Globus pallidus (tissue), 1 donor: ENCODE measurements at regions not wholly inside any gene's neighbourhood (a gene's known extent, or its start where the extent isn't known, plus 50 kb on each side); places are given as distances from the start of the nearest gene placed in this dataset.
"Not testable (repeated sequence)": the region's sequence is repeated elsewhere in the genome, so short reads cannot be mapped to it uniquely, and the experiment has no call there.

Experiments
- DNase-seq: peaks from one replicate; pipeline ENCODE4 v3.0.0-alpha.2; 2015; ENCODE audit warnings: low spot score

DNA sequence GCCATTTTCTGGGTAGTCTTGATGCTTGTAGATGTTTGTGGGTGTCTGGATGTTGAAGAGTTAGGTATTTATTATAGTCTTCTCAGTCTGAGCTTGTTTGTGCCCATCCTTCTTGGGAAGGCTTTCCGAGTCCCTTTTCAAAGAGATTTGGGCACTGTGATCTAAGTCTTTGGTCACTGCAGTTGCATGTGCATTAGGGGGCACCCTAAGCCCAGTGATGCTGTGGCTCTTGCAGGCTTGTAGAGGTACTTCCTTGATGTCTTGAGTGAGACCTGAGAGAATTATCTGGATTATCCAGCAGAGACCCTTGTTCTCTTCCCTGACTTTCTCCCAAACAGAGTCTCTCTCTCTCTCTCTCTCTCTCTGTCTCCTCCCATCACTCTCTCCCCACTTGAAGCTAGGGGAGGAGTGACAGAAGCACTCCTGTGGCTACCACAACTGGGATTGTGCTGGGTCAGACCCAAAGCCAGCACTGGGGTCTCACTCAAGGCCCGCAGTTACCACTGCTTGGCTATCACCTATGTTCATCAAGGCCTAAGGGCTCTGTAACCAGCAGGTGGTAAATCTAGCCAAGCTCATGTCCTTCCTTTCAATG lies 68.5 kb downstream of the TMCO5A start:
- peak; percentile 77 for DNase-seq

- DNase-seq = no peak
Measured at GRCh38 chr15:38004218-38004861, 69.9 kb downstream of the TMCO5A start.

- DNase-seq = peak; percentile 29
Measured at GRCh38 chr15:38005953-38006808, 71.7 kb downstream of the TMCO5A start.

GRCh38 chr15:38010395-38010794 lies 76.0 kb downstream of the TMCO5A start:
- no peak for DNase-seq

DNA sequence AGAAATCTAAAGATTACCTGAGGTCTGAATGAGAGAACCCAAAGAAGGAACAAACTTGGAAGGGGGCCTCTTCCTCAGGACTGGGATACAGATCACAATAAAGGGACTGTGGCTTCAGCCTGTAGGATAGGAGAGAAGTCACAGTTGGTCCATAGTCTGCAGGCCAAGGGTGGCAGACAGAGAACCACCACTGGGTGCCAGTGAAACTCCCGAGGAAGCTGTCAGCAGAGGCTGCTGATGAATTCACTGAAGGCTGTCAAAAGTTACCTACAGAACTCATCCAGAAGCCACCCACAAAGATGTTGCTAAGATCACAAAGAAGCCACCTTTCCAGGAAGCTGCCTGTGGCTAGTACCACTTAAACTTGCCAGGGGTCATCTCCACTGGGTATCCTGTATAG lies 78.5 kb downstream of the TMCO5A start:
- peak; percentile 29 for DNase-seq

- no peak for DNase-seq
Measured at GRCh38 chr15:38017721-38018120, 83.3 kb downstream of the TMCO5A start.

GRCh38 chr15:38019066-38019465 lies 84.6 kb downstream of the TMCO5A start:
- no peak for DNase-seq

GRCh38 chr15:38021259-38021658 lies 86.8 kb downstream of the TMCO5A start:
- no peak for DNase-seq

GRCh38 chr15:38024293-38025091 lies 90.1 kb downstream of the TMCO5A start:
- DNase-seq = no peak

- DNase-seq = not testable (repeated sequence)
Measured at GRCh38 chr15:38025656-38026055, 91.2 kb downstream of the TMCO5A start.

DNA sequence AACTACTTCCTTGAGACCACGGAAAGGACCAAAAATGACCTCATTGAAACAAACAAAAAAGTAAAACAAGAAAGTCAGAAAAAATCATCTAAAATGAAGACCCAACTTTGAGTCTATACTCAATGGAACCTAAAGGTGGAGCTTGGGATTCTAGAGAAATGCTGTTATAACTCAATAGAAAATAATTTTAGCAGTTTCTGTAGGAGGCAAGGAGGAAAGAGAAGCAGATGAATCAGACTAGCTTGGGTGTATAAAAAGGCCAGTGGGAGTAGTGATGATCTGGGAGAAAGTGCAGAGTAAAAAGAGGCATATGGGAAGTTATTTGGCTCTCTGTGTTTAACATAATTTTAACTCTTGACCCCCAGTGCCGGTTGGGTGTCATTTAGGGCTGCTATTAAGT lies 94.4 kb downstream of the TMCO5A start:
- no peak for DNase-seq

DNA sequence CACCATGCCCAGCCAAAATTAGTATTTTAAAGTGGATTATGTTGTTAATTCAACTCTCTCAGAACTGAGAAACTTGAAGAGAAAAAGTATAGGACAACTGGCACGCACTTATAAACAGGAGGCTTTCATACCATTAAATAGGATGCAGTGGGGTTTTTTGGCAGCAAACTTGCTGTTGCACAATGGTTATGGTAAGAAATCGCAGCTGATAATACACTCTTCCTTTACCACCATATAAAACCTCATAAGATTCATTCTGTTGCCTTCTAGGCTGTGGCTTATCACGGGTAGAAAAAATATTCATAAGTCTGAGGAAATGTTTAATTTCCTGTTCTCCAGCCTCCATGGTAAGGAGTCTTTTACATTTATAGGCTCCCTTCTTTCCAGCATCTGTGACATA lies 95.3 kb downstream of the TMCO5A start:
- DNase-seq = no peak

DNA sequence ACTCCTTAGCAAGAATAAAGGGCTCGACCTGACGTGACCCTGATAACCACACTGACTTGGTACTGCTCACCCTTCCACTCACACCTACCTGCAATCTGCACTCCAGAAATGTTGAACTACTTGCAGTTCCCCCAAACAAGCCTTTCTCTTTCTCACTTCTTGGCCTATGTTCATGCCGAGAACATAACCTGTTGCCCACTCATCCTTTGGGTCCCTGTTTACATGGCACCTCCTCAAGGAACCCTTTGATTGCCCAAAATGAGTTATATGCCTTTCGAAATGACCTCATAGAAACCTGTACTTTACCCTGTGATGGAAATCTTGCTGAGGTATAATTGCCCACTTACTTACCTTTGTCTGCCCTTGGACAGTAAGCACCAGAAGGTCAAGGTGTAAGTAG lies 96.2 kb downstream of the TMCO5A start:
- DNase-seq = no peak

DNA sequence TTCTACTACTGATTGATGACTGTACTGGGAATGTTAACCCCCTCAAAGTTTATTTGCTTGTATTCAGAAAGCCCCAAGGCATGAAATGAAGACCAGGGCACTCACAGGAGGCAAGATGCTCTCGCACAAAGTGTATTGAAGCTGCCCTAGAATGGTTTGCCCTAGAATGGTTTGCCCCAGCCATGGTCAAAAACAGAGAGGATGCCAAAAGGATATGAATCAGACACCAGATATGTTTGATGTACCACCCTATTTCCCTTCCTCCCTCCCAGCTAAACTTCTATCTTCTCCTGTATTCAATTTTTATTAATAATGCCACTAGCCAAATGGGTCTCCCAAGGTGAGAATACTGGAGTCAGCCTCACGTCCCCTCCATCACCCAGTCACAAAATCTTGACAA lies 101.3 kb downstream of the TMCO5A start:
- DNase-seq = no peak

DNA sequence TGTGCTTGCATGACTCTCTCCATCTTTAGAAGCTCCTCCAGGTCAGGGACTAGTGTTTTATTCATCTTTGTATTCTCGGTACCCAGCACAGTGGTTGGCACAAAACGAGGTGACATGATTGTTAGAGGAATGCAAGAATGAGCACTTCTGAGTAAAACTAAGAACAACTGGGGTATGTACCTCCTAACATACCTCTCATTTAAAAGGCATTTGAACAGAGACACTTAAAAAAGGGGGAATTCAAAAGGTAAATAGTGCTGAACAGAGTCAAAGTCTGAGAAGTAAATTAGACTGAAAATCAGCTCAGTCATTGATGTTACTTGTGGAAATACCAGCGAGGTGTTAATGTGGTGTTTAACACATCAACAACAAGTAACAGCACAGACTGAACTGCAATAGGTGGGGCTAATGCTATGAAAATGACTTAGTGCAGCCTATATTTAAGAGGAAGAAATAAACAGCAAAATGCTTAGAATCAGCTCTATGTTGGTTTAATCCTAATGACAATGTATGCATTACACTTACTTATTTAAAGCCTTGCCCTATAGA lies 102.4 kb downstream of the TMCO5A start:
- DNase-seq = no peak

GRCh38 chr15:38038659-38039442 lies 104.4 kb downstream of the TMCO5A start:
- no peak for DNase-seq

DNA sequence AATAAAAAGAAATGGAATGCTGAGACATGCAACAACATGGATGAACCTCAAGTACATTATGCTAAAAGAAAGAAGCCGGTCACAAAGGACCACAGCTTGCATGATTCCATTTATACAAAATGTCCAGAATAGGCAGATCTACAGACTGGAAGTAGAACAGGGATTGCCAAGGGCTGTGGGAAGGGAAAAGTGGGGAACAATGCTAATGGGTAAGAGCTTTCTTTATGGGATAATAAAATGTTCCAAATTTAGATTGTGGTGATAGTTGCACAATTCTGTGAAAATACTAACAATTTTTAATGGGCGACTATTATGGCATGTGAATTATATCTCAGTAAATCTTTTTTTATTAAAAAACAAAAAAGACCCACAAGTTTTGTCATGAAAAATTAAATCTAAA lies 106.2 kb downstream of the TMCO5A start:
- DNase-seq = no peak

- DNase-seq = no peak
Measured at GRCh38 chr15:38041576-38041975, 107.1 kb downstream of the TMCO5A start.

DNA sequence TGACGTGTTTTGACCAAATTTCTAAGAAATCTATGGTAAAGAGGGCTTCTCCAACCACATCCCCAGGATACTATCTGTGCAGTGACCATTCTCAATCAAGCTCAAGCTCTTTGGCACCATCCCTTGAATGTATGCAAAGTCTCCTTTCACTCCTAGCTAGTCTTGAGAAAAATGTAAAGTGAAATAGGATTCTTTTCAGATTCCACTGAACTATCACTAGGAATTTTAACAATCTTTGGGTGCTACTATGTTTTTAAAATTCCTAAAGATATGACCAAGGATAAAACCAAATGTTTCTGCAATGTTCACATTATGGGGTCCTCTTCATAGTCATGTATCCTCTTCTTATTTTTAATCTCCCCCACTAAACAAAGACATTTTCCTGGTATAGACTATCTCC lies 107.8 kb downstream of the TMCO5A start:
- DNase-seq = no peak

GRCh38 chr15:38042707-38043445 lies 108.4 kb downstream of the TMCO5A start:
- peak; percentile 51 for DNase-seq
